NOMO-1 (cell line): ENCODE measurements at regions not wholly inside any gene's neighbourhood (a gene's known extent, or its start where the extent isn't known, plus 50 kb on each side); places are given as distances from the start of the nearest gene placed in this dataset.
A peak's percentile ranks its signal among the peaks of the same experiment; 100 is the strongest.

ENCODE experiments used
- DNase-seq, 2 experiments: peaks; one replicate each; lab custom pipeline; 2025; ENCODE audit not compliant: unreplicated experiment in 2 of 2; lab: John Stamatoyannopoulos, UW

DNA sequence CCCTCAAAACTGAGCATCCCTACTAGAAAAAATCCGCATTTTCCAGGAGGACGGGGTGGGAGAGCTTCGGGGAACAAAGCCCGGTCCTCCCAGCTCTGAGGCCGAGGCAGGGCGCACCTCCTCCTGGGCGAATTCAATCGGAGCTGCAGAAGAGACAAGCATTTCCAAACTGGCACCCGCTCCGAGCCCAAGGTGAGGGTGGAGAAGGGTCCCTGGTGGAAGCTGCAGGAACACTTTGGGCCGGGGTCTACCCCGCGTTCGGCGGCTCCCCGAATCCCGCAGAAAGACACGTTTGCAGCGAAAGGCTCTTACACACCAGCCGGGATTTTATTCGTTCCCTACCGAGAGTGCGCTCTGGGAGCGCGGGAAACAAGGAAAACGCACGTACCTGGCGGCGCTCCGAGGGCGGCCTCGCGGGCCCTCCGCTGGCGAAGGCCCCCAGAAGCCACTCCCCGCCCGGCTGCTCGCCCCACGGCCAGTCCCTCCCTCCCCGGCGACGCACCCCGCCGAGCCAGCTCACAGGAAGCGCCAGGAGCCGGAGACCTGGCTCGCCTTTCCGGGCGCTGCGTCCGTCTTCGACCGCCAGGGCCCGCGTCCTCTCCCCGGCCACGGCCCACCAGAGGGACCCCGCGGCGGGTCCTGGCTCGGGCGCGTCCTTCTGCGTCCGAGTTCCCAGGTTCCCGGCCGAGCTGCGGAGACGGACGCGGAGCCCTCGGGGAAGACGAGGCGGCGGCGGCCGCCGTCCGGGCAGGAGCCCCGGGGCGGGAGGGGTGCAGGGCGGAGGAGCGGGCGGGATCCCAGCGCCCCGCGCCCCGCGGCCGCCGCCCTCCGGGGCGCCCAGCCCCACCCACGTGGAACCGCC lies 49.8 kb upstream of the BAHCC1 start:
- DNase-seq = peak; percentile 79 to 83
